CD14-positive monocyte (primary cell): ENCODE measurements at regions not wholly inside any gene's neighbourhood (a gene's known extent, or its start where the extent isn't known, plus 50 kb on each side); places are given as distances from the start of the nearest gene placed in this dataset.

Source experiments
- DNase-seq, 3 donors: peaks; one replicate each; pipeline ENCODE4 v3.0.0-alpha.2; 2011 to 2022
- H2AFZ ChIP-seq: 2 replicates; pipeline ENCODE4 v1.6.0; 2012; ENCODE audit warnings: mild to moderate bottlenecking, low read depth, low read length, inconsistent platforms; ENCODE audit not compliant: insufficient read depth, poor library complexity, severe bottlenecking
- H3K27ac ChIP-seq, 2 donors: 1 replicate in 1 of 2; 2 replicates in 1 of 2; pipeline ENCODE4 v1.5.1; 2012 to 2013; ENCODE audit warnings: low read length in 2 of 2, control low read depth in 1 of 2, inconsistent platforms in 1 of 2, low read depth in 1 of 2, mild to moderate bottlenecking in 1 of 2
- H3K27me3 ChIP-seq, 2 donors: one replicate each; pipeline versions ENCODE4 v1.6.0 to v1.6.1; 2011 to 2013; ENCODE audit warnings: low read length in 2 of 2; ENCODE audit not compliant: control insufficient read depth in 2 of 2, insufficient read depth in 2 of 2
- H3K36me3 ChIP-seq, 2 donors: replicated peaks in 1 of 2; 1 replicate in 1 of 2; 2 replicates in 1 of 2; pipeline versions ENCODE4 v1.5.1 to v1.6.1; 2012 to 2013; ENCODE audit warnings: low read length in 2 of 2, control low read depth in 1 of 2, inconsistent platforms in 1 of 2, mild to moderate bottlenecking in 1 of 2; ENCODE audit not compliant: insufficient read depth in 2 of 2, control insufficient read depth in 1 of 2
- H3K4me1 ChIP-seq, 2 donors: 1 replicate in 1 of 2; 2 replicates in 1 of 2; pipeline versions ENCODE4 v1.5.1 to v1.6.1; 2012 to 2013; ENCODE audit warnings: low read length in 2 of 2, control low read depth in 1 of 2, inconsistent platforms in 1 of 2, mild to moderate bottlenecking in 1 of 2, moderate library complexity in 1 of 2; ENCODE audit not compliant: insufficient read depth in 2 of 2, control insufficient read depth in 1 of 2
- H3K4me2 ChIP-seq: replicated peaks from 2 replicates; pipeline ENCODE3; 2012; ENCODE audit warnings: low read length, moderate library complexity, mild to moderate bottlenecking; ENCODE audit not compliant: poor library complexity, severe bottlenecking; ENCODE audit errors: extremely low read depth
- H3K4me3 ChIP-seq, 3 experiments: fragments of 200-600 bp in 1 of 3; sonication (generic) in 1 of 3; replicated peaks in 1 of 3; 1 replicate in 2 of 3; 2 replicates in 1 of 3; pipeline ENCODE4 v1.5.1; 2011 to 2013; ENCODE audit warnings: low read length in 3 of 3, mild to moderate bottlenecking in 3 of 3, control low read depth in 2 of 3, low read depth in 2 of 3, inconsistent platforms in 1 of 3, moderate library complexity in 1 of 3
- H3K79me2 ChIP-seq: 2 replicates; pipeline ENCODE4 v1.6.0; 2012; ENCODE audit warnings: mild to moderate bottlenecking, control low read depth, inconsistent platforms, low read length, moderate library complexity; ENCODE audit not compliant: insufficient read depth
- H3K9ac ChIP-seq: 2 replicates; pipeline ENCODE4 v1.6.0; 2017; ENCODE audit warnings: low read length, mild to moderate bottlenecking; ENCODE audit not compliant: insufficient read depth, poor library complexity, severe bottlenecking
- H3K9me3 ChIP-seq, 2 donors: replicated peaks in 1 of 2; 1 replicate in 1 of 2; 2 replicates in 1 of 2; pipeline versions ENCODE4 v1.5.1 to v1.6.1; 2012 to 2013; ENCODE audit warnings: low read length in 2 of 2, control low read depth in 1 of 2; ENCODE audit not compliant: control insufficient read depth in 1 of 2, insufficient read depth in 1 of 2
- H4K20me1 ChIP-seq: 2 replicates; pipeline ENCODE4 v1.6.0; 2012; ENCODE audit warnings: mild to moderate bottlenecking, low read length, control low read depth, moderate library complexity; ENCODE audit not compliant: insufficient read depth
- H3K27ac Mint-ChIP-seq, 7 donors: one replicate each; pipeline ENCODE4 v1.8.0; 2020; ENCODE audit warnings: mild to moderate bottlenecking in 7 of 7, mixed read lengths in 7 of 7, moderate library complexity in 6 of 7, inconsistent platforms in 2 of 7
- H3K27me3 Mint-ChIP-seq, 3 donors: one replicate each; pipeline ENCODE4 v1.8.0; 2021 to 2022; ENCODE audit warnings: low read depth in 3 of 3, mild to moderate bottlenecking in 3 of 3, mixed read lengths in 3 of 3, moderate library complexity in 3 of 3, inconsistent platforms in 1 of 3
- H3K36me3 Mint-ChIP-seq, 2 donors: one replicate each; pipeline ENCODE4 v1.8.0; 2020; ENCODE audit warnings: mixed read lengths in 2 of 2, inconsistent platforms in 1 of 2, mild to moderate bottlenecking in 1 of 2
- H3K4me1 Mint-ChIP-seq: one replicate; pipeline ENCODE4 v1.8.0; 2020; ENCODE audit warnings: mild to moderate bottlenecking, mixed read lengths
- H3K4me3 Mint-ChIP-seq, 2 donors: one replicate each; pipeline ENCODE4 v1.8.0; 2020; ENCODE audit warnings: mild to moderate bottlenecking in 2 of 2, mixed read lengths in 2 of 2, moderate library complexity in 1 of 2
- H3K9me3 Mint-ChIP-seq, 7 donors: one replicate each; pipeline ENCODE4 v1.8.0; 2020 to 2022; ENCODE audit warnings: mixed read lengths in 7 of 7, mild to moderate bottlenecking in 6 of 7, moderate library complexity in 6 of 7, inconsistent platforms in 2 of 7
- CTCF ChIP-seq: fragments of 200-600 bp; IDR thresholded peaks from one replicate; pipeline ENCODE4 v1.8.0; 2022; ENCODE audit warnings: antibody characterized with exemption, mild to moderate bottlenecking
- WGBS: methylation state at CpG from one replicate; pipeline ENCODE4 v1.1.5; 2013; ENCODE audit warnings: missing lambda C conversion rate; ENCODE audit not compliant: insufficient coverage; 5-methylcytosine and 5-hydroxymethylcytosine counted together
- intact Hi-C, 2 donors: fragments of 100-400 bp; cut with micrococcal nuclease; formaldehyde crosslinking; loops; one replicate each; pipeline versions ENCODE4 v1.15.0 to v1.15.1; 2023

- intact Hi-C loops, result no loop called here
- no peak overlapping the region for H3K27ac Mint-ChIP-seq
Observed at GRCh38 chr10:61543831-61544230, 90.7 kb upstream of the TMEM26 start.

GRCh38 chr10:61542596-61542995 lies 89.4 kb upstream of the TMEM26 start:
- no peaks in the 10 kb centered on the region for H3K9me3 ChIP-seq
- H3K27ac Mint-ChIP-seq, result no peak overlapping the region
- H3K27ac ChIP-seq, result no peak overlapping the region
- H3K36me3 Mint-ChIP-seq, result no peaks in the 10 kb centered on the region
- no peak overlapping the region for H3K4me3 Mint-ChIP-seq
- H3K4me3 ChIP-seq, result no peak overlapping the region
- no peak for DNase-seq
- no peak for TF ChIP-seq CTCF
- no peak overlapping the region for H3K4me2 ChIP-seq
- H3K36me3 ChIP-seq, result no peaks in the 10 kb centered on the region
- H3K9me3 Mint-ChIP-seq, result peaks cover 0 to 10% (median 7%) of the 10 kb centered on the region in 7 donors
- no peak overlapping the region for H3K9ac ChIP-seq
- H3K27me3 Mint-ChIP-seq, result peaks cover 0 to 4% (median 4%) of the 10 kb centered on the region in 3 donors
- no peaks in the 10 kb centered on the region for H3K4me1 Mint-ChIP-seq
- H3K79me2 ChIP-seq, result no peaks in the 10 kb centered on the region
- no peaks in the 10 kb centered on the region for H3K4me1 ChIP-seq
- H4K20me1 ChIP-seq, result no peaks in the 10 kb centered on the region
- H3K27me3 ChIP-seq, result no peaks in the 10 kb centered on the region
- no peak overlapping the region for H2AFZ ChIP-seq
- intact Hi-C loops, result no loop called here

More at GRCh38 chr10:61543831-61544230, 90.7 kb upstream of the TMEM26 start:
- Histone ChIP-seq H3K9me3 (no peaks in the 10 kb centered on the region), H3K9ac (no peak overlapping the region), H3K4me2 (no peak overlapping the region), H3K27me3 (no peaks in the 10 kb centered on the region), H3K4me3 (no peak overlapping the region), H3K36me3 (no peaks in the 10 kb centered on the region), H3K27ac (no peak overlapping the region), H3K79me2 (no peaks in the 10 kb centered on the region), H2AFZ (no peak overlapping the region), H4K20me1 (no peaks in the 10 kb centered on the region), H3K4me1 (no peaks in the 10 kb centered on the region)
- peaks cover 0 to 10% (median 7%) of the 10 kb centered on the region in 7 donors for H3K9me3 Mint-ChIP-seq
- 80% methylated on average over 1 of the region's 3 CpGs for WGBS
- no peaks in the 10 kb centered on the region for H3K36me3 Mint-ChIP-seq
- H3K4me1 Mint-ChIP-seq, result no peaks in the 10 kb centered on the region
- H3K4me3 Mint-ChIP-seq, result no peak overlapping the region
- H3K27me3 Mint-ChIP-seq, result peaks cover 0 to 4% (median 4%) of the 10 kb centered on the region in 3 donors
- no peak for TF ChIP-seq CTCF
- no peak for DNase-seq
